NCI-H524 (cell line): ENCODE measurements at regions not wholly inside any gene's neighbourhood (a gene's known extent, or its start where the extent isn't known, plus 50 kb on each side); places are given as distances from the start of the nearest gene placed in this dataset.
"Not testable (repeated sequence)": the region's sequence is repeated elsewhere in the genome, so short reads cannot be mapped to it uniquely, and the experiment has no call there.

ENCODE experiments used
- DNase-seq, 2 experiments: peaks; one replicate each; lab custom pipeline; 2025; lab: John Stamatoyannopoulos, UW

DNA sequence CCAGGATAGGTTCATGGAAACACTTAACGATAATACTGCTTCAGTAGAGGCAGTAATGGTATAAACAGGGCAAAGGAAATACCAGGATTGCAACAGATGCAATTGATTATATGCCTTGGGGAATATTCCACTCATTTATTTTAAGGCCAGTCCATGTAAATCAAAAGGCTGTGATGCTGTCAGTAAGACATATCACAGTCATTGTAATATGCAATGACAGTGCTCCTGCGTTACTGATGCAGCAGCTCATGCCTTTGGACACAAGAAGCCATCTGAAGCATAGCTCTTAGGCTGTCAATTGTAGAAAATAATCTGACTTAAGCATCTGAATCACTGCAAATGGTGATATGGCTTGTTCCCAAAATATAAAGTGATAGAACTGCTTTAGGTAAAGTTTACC, 674.8 kb downstream of the TMTC2 start:
- no peak for DNase-seq

DNA sequence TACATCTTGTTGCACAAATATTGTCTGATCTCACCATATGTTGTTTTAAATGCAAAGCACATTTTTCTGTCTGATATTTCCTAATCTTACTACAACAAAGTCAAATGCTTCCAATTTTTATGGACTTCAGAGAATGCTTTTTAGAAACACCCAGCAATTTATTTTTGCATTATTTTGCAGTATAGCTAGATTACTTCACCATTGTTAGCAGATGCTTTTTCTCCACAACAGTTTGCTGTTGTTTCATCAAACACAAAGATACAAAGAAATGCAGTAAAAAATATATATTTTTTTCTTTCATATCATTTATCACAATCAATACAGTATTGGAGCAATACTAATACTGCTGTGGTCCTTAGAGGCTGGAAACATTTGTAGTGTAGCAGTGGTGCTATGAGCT, 674.4 kb downstream of the TMTC2 start:
- DNase-seq = no peak

DNA sequence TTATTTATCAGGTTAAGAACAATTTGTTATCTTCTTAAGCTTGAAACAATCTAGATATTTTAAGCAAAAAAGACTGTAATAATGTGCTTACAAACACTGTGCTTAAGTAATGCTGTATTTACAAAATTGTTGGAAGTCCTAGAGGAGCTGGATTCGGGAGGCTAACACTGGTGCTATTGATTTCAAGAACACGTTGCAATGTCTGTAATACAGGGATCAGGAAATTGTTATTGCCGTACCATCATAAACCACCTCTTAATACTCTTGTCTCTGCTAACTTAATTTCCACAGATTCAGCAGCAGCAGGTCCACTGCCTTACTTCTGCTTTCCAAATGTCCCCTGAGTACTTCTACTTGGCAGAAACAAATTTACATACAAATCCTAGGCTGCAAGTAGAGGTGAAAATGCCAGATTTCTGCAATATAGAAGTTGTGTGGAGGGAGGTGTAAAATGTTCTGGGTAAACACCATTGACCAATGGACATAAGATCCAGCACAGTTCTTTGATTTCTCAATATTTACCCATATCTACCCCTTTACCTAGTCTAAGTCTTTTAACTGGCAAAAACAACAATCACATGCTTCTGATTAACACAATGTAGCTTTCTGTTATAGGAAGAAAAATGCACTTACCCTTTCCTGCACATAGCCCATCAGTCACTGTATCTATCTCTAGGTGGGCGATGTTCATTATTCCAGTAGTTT, 663.4 kb downstream of the TMTC2 start:
- DNase-seq = no peak

DNA sequence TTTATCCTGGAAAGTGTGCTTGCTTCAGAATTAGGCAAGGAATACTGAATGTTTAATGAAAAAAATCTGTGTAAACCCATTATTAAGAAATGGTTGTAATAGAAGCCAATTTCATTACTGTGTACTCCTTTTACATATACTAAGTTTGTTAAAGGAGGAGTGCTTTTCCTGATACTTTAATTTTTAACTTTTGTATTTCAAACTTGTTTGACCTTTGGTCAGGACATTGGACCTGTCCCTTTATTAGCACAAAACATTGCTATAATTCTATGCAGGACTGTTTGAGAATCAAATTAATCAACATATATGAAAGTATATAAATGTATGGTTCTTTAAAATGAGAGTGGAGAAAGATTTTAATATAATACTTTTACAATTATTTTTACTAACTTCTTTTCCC, 659.6 kb downstream of the TMTC2 start:
- DNase-seq = no peak

DNA sequence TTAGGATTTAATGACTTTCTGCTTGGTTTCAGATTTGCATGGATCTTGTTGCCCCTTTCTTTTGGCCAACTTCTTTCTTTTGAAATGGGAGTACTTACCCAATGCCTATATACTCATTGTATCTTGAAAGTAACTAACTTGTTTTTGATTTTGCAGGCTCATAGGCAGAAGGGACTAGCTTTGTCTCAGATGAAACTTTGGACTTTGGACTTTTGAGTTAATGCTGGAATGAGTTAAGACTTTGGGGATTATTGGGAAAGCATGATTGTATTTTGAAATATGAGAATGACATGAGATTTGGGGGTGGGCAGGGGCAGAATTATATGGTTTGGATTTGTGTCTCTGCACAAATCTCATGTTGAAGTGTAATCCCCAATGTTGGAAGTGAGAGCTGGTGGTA, 657.1 kb downstream of the TMTC2 start:
- no peak for DNase-seq

DNA sequence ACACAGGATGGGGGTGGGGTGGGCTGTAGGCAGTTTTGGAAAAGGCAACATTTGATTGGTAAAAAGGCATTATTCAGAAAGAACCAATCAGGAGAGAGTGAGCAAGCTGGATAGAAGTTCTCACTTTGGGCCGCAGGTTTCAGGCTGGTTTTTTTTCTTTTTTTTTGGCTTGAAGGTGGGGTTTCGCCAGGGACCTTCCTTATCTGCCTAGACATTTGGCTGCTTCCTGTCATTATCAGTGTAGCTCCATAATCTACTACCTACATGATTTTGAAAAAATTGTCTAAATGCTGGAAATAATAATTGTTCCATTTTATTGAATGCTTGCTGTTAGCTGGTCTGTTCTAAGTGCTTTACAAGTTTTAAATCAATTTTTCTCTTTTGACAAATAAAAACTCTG, 649.0 kb downstream of the TMTC2 start:
- no peak for DNase-seq

DNA sequence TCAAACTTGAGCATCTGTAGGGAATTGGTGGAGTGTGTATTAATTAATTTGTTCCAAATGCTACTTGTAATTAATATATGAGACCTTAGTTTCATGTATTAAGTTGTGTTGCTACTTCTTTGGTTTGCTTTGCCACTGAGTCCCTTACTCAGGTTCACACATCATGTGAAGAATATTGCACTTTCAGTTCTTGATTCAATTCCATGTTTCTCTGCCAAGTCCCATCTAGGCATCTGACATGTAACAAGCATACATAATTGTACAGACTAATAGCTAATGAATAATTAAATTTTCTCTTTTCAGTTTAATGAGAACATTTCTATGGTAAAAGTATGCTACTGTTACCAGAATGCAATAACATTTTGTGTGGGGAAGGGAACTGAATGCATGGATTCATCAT, 640.0 kb downstream of the TMTC2 start:
- DNase-seq = no peak

DNA sequence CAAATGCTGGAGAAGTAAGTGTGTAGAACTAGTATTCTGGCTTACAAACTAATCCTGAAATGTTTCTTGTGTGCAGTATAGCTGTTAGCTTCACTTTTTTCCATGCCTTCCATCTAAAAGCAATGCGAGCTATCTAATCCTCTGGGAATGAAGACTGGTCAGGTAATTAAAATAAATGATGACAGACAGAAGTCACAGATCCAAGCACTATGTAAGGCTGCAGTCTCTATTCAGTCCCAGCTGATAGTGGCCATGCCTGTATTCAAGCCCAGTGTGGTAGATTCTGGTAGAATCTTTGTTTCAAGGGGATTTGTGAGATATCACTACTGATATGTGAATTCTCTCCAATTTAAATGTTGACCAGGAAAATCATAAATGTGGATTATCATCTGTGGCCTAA, 637.2 kb downstream of the TMTC2 start:
- DNase-seq = peak in 1 of 2 experiments; percentile 2

DNA sequence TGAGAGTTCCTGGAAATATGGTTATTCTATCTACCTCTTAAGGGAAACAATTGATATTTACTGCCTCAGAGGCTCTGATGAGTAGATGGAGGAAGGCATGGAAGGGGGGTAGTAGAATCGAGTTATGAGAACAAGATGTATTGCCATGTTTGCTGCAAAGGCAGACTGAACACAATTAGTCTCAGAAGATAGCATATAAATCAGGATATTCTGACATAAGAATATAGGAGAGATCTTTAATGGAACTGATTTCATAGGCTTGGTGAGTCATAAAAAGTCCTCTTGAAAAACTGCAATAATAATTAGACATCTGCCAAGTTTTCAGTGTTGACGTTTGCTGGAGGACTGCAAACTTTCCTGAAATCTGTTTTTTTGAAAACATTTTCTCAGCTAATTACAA, 636.1 kb downstream of the TMTC2 start:
- peak in 1 of 2 experiments; percentile 53 for DNase-seq

DNA sequence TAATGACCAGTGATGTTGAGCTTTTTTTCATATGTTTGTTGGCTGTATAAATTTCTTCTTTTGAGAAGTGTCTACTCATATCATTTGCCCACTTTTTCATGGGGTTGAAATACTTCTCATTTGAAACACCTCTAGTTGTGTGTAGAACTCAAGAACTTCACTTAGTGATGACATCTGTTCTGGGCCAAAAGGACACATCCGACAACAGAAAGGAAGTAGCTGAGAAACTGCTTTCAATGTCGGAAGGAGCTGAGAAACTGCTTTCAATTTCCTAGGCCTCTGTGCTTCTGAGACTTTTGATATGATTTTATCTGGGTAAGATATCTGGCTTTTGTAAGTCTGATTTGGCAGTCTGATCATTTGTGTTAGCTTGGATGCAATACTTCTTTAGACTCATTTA, 635.3 kb downstream of the TMTC2 start:
- no peak for DNase-seq

DNA sequence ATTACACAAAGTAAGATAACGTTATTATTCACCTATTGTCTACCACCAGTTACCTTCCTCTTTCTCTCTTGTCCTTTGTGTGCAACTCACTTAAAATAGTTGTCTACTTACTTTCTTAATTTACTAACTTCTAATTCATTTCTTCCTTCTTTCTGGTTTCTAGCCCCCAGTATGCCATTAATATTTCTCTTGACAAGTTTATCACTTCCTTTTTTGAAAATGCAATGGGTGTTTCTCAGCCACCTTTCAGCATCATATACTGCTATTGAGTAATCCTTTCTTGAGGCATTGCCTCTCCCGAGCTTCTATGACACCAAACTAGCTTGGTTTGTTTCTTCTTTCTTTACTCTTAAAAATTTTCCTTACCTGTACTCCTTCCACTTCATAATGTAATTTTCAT, 633.6 kb downstream of the TMTC2 start:
- no peak for DNase-seq

DNA sequence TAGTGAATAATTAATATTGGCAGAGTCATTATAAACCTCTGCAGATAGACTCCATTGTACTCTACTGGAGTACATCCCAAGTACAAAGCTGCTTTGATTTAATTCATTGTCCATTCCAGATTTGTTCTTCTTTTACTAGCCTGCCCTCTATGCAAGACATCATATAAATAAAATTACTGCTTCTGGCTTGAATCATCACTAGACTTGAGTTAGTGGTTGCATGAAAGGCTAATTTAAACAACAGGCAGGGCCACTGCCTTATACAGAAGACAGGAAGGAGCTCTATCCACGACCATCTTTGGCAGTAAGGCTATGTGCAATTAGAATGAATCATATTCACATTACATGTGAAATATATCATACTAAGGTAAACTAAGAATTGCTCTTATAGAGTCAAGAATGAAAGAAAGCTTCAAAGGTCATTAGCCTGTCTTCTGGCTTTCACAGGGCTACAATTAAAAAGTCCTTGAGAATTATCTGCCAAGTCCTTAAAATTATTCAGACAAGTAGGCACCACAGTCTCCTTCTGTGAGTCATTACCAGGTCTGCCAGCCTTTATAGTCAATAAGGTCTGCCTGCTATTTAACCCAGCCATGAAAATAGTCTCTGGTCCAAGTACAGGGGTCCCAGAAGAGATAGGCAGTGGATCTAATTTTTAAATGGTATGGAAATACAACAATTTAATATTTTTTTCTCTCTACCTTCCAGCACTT, 631.8 kb downstream of the TMTC2 start:
- DNase-seq = peak in 1 of 2 experiments; percentile 15

DNA sequence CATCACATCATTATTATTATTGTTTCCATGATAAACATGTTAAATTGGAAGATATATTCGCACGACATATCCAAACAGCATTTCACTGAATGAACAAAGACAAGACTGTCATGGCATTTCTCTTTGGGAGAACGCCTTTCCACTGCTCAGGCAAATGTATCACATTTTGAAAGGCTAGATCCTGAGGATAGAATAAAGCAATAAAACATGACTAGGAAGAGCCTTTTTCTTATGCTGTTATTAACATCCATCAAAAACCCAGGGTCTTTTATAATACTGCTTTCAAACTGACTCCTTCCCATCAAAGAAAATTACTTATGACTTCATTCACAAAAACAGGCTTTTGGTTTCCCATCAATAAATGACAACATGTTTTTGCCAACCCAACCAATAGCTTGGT, 630.9 kb downstream of the TMTC2 start:
- no peak for DNase-seq

DNA sequence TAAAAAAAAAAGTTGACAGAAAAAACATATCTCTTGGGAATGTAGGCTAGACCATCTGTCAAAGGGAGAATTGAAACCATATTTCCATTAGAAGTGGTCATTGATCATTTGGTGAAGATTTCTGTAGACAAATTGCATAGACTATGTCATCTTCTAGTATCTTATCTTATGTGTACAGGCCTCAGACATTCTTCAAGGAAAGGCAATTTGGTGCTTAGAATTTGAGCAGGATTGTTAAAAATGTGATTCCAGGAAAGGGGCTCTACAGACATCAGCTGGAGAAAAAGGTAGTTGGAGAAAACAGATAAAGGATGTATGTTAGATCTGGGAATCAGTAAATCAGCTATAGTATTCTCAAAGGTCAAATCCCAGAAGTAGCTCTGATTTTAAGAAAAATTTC, 627.1 kb downstream of the TMTC2 start:
- DNase-seq = no peak

DNA sequence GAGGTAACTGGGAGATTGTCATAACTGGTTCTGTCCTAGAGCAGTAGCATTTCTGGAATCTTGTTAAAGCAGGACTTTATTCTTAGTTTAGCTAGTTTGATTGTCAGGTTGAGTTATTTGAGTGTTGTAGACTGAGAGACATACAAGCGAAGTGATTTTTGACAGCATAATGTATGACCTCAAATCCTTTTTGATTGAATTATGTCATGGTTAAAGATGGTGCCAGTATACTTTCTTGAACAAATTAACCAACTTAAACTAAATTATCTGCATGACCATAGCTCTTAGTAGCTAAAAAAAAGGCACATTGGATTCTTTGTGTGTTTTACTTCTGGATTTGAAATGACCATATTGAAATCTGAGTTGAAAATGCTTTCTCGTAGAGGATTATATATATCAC, 626.6 kb downstream of the TMTC2 start:
- DNase-seq = no peak

DNA sequence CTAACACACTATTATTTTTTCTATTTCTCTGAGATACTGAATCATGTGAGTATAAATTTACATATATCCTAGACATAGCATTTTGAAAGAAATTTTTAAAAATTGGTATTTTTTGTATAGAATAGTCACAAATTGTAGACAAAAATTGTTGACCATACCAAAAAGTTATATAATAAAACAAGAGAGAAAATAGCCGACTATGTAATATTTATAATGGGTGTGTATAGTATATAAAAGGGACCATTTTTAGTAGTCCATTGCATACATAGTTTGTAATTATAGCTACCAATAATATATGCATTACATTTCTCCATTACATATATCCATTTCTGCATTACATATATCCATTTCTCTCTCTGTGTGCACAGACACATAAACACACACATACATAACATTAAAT, 590.2 kb downstream of the TMTC2 start:
- DNase-seq = no peak

DNA sequence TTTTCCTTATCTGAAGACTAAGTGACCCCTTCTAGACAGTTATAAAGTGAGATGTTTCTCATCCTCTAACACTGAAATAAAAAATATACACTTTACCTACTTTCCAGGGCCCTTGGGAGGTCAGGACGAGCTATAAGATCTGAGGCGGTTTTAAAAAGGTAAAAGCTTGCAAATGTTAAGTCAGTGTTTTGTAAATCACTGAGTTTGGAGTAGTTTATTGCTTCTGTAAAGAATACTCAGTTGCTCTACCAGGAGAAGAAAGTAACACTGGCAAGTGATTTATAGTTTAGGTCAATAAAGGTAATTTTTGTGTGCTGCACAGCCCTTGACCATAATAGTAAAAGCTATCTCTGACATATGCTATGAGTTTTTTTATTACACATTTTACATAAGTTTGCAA, 584.5 kb downstream of the TMTC2 start:
- DNase-seq = no peak

DNA sequence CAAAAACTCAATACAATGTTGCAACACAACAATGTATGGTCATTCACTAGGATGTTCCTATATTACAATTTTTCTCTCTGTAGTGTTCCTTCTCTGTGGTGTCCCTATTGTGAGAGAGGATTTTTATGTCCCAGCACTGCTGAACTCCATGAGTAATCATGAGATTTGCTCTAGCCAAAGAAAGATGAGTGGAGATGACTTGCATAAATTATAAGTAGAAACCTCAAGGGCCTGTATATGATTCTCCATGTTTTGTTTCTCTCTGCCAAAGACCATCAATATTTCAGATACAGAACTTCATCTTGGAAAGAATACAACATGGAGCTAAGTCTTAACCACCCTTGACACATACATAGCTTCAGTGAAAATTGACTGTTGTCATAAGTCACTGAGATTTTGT, 579.1 kb downstream of the TMTC2 start:
- DNase-seq = no peak

DNA sequence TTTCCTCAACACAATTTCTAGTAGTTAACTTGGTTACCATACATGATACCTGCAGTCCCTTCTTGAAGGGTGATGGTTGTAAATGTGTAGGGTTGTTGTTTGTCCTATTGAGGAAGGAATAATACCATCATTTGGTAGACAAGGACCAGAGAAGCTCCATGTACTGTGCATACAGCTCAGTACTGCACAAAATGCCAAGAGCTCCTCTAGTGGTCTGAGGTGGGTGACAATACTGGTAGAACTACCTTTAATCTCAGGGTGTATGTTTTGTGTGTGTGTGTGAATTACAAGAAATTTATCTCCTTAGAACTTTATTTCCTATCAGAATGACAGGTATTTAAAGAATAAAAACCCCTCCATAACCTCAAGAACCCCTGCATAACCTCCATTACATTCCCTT, 575.3 kb downstream of the TMTC2 start:
- no peak for DNase-seq

DNA sequence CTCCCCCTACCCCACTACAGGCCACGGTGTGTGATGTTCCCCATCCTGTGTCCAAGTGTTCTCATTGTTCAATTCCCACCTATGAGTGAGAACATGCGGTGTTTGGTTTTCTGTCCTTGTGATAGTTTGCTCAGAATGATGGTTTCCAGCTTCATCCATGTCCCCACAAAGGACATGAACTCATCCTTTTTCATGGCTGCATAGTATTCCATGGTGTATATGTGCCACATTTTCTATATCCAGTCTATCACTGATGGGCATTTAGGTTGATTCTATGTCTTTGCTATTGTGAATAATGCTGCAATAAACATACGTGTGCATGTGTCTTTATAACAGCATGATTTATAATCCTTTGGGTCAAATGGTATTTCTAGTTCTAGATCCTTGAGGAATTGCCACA, 573.4 kb downstream of the TMTC2 start:
- not testable (repeated sequence) for DNase-seq

DNA sequence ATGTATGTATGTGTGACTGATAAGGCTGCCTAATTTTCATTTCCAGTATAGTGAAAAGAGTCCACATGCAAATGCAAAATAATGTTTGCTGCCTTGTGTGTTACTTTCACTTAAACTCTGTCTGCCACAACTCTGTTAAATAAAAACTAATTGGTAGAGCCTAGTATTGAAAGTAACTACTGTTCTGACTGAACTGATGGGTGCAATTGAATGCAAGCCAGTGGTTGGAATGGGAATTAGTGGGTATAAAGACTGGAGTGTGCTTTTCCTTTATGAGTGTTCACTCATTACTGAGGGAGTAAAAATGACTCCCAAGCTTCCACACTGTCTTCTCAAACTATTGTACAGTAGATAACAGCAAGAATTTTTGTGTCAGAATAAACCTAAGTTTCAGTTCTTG, 571.0 kb downstream of the TMTC2 start:
- no peak for DNase-seq

DNA sequence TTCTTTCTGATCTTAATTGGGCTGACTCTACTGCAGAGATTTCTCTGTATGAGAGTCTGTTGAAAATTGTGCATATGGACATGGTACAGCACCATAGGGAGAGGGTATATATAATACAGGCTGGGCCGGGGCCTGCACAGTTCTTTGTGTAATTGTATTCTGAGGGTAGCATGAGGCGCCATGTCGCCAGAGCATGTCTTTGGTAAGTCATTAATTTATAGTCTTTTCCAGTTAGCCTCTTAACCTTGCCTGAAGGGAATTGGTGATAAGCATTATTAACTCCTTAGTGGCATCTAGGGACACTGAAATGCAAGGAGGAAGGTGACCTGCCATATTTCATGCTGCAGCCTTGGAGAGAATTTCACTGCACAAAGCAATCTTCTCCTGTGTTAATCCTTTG, 569.9 kb downstream of the TMTC2 start:
- no peak for DNase-seq

DNA sequence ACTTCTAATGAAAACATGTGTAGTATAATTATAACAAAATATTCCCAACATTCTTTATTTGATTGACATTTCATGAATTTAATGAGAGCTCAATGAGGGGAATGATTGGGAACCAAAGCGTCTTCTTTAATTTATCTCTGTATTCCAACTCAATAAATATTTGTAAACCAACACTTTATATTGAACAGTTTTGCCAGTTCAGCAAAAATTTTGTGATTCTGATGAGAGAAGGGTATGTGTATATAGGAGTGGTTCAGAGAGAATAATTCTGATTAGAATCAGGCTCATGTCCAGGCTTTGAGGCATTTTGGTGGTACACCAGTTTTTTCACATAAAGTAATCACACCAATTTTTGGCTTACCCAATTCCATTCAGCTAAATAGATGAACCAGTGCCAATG, 564.2 kb downstream of the TMTC2 start:
- no peak for DNase-seq

DNA sequence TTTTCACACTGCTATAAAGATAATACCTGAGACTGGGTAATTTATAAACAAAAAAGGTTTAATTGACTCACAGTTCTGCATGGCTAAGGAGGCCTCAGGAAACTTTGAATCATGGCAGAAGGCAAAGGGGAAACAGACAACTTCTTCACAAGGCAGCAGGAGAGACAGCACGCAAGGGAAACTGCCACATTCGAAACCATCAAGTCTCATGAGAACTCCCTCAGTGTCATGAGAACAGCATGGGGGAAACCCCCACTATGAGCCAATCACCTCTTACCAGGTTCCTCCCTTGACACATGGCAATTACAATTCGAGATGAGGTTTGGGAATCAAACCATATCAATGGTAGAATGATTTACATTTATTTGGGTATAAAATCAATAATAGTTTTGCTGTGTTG, 558.5 kb downstream of the TMTC2 start:
- no peak for DNase-seq
